ENCODE measurements at regions not wholly inside any gene's neighbourhood (a gene's known extent, or its start where the extent isn't known, plus 50 kb on each side); places are given as distances from the start of the nearest gene placed in this dataset.

- no peak for DNase-seq
Measured at GRCh38 chr16:86061318-86061695, 162.3 kb downstream of the IRF8 start.

DNA sequence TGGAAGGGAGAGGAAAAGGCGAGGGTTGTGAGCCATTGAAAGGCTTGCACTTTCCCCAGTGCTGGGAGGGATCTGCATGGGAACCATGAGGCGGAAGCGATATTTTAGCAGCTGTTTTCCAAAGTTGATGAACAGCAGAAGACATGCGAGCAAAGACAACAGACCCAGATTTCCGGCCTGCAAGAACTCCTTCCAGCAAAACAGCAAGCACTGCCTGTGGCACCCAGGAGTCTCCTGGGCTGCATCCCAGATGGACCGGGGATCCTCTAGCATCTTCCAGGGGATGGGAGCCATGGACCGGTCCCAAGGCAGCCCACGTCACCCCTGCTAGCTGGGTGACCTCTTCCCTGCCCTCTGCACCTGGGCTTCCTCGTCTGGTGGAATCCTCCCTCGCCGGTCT, 162.8 kb downstream of the IRF8 start:
- no peak for DNase-seq

DNA sequence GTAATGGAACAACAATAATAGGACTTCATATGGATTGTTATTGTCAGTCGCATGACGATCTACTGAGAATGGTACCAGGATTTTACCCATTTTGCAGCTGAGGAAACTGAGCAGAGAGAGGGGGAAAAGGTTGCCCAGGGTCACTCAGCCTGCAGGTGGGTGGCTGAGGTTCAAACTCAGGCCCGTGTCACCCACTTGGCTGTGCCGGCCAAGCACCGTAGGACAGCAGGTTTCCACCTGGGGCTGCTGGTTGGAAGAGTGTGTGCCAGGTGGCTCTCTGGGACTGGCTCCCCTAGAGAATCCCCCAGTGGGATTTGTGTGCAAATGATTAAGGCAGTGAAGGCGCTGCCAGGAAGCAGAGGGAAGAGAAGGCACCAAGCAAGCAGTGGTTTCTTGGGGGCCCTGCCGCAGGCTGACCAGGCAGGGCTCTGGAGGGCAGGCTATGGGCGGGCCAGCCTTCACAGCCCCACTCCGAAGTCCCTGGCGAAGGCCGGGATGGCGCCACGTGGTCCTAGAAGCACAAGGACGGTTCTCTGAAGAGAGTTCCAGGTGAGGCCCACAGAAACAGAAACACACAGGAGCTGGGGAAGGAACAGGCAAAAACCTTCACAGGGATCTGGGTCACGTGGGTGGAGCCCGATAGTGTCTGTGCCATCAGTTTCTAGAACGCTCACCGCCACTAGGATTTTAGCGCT, 163.5 kb downstream of the IRF8 start:
- DNase-seq, result no peak

DNA sequence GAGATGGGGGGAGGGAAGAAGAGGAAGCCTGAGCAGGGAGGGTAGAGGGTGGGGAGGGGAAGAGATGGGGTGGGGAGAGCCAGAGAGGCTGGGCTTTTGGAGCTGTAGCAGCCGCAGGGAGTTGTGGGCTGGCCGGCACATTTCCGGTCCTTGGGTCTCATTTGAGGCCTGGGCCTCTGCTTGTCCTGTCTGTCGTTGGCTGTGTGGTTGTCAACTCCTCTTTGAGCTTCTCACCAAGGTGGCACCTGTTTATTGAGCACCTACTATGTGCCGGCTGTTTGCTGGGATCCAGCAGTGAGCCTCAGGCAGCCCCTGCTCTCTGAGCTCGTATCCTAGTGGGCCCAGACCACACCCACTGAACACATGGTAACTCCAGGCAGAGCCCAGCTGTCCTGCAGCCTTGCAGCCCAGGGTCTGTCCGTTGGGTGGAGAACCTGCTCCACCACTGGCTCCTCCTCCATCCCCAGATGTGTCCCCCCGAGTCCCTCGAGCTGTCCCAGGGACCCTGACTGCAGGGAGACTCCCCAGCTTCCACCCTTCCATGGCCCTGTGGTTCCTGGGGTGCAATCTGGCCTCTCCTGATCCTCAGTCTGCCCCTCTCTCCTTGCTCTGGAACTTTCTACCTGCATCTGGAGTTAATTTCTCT, 164.9 kb downstream of the IRF8 start:
- DNase-seq, result no peak

GRCh38 chr16:86064431-86065250, 165.7 kb downstream of the IRF8 start:
- DNase-seq, result no peak

- DNase-seq, result no peak
Measured at GRCh38 chr16:86065711-86066110, 166.7 kb downstream of the IRF8 start.

DNA sequence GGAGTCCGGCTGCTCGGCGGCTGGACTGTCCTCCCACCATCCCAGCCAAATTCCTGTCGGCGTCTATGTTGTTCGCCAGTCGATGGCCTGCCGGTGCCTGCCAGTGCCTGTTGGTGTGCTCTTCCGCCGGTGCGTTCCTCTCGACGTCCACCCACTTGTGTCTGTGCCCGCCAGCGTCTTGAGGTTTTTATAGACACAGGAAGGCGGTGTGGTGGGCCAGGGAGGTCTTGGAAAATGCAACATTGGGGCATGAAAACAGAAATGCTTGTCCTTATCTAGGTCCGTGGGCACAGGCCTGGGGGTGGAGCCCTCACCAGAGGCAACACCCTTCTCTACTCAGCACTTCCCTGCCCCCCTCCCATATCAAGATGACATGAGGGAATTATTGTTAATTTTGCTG, 167.8 kb downstream of the IRF8 start:
- no peak for DNase-seq

GRCh38 chr16:86067516-86067915, 168.6 kb downstream of the IRF8 start:
- no peak for DNase-seq

GRCh38 chr16:86067936-86068335, 169.0 kb downstream of the IRF8 start:
- DNase-seq, result no peak

GRCh38 chr16:86068722-86069121, 169.8 kb downstream of the IRF8 start:
- no peak for DNase-seq

DNA sequence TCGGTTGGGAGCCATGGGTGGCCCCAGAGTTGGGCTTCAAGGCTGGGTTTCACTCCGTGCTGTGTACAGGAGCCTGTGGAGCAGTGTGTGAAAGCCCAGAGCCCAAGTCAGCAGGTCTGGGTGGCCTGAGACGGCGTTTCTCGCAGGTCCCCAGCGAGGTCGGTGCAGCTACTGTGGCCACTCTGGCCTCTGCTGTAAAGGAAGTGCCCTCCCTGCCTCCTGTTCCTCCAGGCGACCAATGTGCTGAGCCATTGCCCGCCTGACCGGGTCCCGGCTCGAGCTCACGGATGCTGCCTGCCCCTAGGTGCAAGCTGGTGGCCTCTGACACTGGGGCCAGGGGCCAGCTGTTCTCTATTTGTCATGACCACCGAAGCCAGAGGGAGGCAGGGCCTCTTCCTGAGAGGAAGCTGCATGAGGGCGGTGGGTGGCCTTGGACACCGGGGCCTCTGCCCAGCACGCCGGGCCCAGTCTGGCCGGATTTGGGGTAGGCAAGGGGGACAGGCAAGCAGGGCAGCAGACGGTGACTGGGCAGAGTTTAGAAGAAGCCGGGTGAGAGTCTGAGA, 170.9 kb downstream of the IRF8 start:
- DNase-seq, result no peak

GRCh38 chr16:86070484-86070883, 171.5 kb downstream of the IRF8 start:
- DNase-seq, result no peak

DNA sequence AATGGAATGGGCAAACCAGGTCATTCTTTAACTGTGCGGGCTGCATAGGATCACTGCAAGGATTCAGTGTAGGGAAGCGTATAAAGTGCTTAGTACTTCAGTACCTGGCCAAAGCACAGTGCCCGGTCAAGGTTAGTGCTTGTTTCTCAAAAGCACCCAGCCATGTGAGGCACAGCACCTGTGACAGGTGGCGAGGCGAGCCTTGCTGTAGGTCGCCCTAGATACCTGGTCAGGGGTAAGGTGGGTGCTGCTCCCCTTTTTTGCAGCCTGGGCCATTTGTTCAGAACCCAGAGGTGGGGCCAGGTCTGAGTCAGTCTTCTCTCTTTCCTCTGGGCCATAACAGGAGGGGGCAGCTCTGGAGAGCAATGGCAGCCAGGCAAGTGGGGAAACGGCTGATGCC, 172.0 kb downstream of the IRF8 start:
- DNase-seq, result no peak

DNA sequence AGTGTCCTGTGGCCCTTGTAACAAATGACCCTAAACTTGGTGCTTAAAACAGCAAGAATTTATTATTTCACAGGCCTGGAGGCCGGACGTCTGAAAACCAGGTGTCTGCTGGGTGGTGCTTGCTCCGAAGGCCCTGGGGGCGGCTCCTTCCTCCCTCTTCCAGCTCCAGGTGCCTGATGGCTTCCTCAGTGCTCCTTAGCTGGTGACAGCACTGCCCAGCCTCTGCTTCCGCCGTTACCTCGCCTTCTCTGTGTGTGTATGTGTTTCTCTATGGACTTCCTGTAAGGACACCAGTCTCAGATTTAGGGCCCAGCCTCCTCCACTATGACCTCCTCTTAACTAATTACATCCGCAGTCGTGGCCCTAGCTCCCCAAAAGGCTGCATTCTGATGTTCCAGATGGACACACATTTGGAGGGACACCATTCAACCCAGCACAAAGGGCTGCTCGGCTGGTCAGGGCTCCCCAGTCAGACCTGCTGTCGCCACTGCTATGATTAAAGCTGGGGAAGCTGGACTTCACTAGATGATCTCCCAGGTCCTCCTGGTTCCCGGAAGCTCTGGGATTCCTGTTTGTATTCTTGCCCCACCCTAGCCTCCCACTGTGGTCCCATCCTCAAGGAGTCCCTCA, 172.8 kb downstream of the IRF8 start:
- DNase-seq, result no peak

DNA sequence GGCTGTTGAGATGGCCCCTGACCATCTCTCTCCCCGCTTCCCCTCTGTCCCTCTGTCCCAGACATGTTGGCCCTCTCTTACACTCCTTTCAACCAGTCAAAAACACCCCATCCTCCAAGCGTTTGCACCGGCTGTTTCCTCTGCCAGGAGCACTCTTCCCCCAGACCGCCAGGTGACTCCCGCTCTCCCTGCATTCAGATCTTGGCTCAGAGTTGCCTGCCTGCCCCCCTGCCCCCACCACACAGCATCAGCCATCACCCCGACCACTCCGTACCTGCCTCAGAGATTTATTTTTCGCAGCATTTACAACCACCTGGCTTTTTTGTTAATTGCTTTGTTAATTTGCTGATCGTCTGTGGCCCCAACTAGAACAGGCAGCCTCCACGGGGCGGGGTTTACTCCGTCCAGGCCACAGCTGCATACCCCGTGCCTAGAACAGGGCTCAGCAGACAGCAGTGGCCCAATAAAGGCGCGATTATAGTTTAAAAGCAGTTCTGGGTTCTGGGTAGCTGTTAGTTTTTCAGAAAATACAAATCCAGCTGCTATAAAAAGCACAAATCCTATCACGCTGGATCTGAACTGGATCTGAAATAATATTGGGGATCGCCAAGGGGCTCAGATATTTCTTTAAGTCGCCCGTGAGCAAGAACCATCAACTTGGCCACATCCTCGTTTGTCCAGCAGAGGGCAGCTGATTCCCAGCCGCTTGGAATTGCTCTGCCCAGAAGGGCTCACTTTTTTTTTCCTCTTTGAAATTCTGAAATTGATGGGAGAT, 173.6 kb downstream of the IRF8 start:
- peak; percentile 61 for DNase-seq

DNA sequence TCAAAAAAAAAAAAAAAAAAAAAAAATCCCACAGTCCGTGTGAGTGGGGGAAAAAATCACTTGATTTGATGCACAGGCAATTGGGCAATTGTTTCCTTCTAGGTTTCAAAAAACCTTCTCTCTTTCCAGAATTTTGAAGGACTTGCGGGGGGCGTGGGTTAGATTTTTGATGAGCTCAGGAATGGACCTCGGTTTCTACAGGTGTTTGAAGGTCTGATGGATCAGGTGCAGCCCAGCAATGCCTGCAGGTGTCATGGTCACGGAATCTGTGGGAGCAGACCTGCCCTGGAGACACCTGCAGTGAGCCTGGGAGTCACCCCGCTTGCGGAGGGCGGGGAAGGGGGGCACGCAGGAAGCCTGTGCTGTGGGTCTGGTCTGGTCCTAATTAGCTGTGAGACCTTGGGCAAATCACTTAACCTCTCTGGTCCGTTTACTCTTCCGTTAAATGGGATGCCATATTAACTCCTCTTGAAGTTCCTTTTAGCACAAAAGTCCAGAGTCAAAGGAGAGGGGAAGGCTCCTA, 174.2 kb downstream of the IRF8 start:
- no peak for DNase-seq

DNA sequence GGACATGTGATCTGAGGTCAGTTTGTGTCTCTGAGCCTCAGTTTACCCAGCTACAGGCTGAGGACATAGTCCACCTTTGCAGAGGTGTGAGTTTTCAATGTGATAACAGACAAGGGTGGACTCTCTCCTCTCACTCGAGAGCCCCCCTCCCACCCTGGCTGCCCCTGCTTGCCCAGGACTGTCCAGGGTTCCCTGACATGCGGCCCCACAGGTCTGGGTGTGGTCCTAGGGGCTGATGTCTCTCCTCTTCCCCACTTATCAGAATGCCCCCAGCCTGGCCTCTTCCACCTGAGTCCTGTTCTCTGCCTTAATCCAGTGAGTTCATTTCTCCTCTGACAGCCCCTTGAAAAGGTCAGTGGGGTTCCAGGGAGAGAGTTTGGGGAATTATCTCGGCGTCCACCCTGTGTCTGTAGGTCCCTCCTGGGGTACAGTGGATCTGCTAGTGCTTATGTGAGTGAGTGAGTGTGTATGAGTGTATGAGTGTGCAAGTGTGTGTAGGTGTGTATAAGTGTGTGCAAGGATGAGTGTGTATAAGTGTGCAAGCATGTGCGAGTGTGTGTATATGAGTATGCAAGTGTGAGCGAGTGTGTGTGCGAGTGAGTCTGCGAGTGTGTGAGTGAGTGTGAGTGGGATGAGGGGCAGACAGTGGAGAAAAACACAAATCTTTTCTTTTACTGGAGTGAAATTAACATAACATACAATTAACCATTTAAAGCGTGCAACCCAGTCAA, 175.0 kb downstream of the IRF8 start:
- no peak for DNase-seq

DNA sequence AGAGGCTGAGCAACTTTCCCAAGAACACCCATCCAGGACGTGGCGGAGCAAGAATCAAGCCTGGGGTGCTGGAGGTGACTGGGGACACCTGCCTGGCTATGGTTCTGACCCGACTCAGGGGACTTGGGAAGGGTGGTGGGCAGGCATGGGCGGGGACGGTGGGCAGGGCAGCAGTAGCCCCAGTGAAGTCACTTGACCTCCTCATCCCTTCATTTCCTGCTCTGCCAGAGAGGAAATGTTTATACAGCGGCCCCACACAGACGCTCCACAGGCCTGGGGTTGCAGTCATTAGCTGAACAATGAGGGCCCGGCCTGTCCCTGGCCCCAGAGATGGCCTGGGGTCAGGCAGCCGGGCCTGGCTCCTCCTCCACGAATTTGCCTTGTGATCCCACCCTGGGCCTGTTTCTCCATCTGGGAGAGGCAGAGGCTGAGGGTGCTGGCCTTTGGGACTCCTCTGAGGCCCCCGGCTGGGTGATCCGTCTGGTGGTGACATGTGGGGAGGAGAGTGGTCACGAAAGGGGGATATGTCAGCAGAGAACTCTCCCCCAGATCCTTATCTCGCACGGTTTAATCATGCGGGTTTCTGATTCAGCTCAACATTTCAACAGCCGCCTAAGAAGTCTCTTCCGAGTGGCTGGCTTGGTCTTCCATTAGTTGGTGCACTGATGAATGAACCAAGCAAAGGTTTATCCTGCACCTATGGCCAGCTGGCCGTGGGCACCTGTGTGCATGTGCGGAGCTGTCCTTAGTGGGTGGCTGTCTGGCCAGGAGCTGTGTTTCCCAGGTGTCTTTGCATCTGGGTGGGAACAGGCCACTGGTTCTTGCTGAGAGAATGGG, 175.9 kb downstream of the IRF8 start:
- no peak for DNase-seq

- no peak for DNase-seq
Measured at GRCh38 chr16:86075488-86075785, 176.5 kb downstream of the IRF8 start.

GRCh38 chr16:86075839-86076440, 177.0 kb downstream of the IRF8 start:
- DNase-seq, result no peak

Data from fibroblast of skin of abdomen (primary cell).